GM21390 (cell line): ENCODE measurements at regions not wholly inside any gene's neighbourhood (a gene's known extent, or its start where the extent isn't known, plus 50 kb on each side); places are given as distances from the start of the nearest gene placed in this dataset.
A peak's percentile ranks its signal among the peaks of the same experiment; 100 is the strongest.
"Not testable (repeated sequence)": the region's sequence is repeated elsewhere in the genome, so short reads cannot be mapped to it uniquely, and the experiment has no call there.

Experiments used
- ATAC-seq: cut with Tn5 transposase; IDR thresholded peaks from one replicate; pipeline ENCODE4 v1.9.1; 2021; ENCODE audit not compliant: unreplicated experiment

DNA sequence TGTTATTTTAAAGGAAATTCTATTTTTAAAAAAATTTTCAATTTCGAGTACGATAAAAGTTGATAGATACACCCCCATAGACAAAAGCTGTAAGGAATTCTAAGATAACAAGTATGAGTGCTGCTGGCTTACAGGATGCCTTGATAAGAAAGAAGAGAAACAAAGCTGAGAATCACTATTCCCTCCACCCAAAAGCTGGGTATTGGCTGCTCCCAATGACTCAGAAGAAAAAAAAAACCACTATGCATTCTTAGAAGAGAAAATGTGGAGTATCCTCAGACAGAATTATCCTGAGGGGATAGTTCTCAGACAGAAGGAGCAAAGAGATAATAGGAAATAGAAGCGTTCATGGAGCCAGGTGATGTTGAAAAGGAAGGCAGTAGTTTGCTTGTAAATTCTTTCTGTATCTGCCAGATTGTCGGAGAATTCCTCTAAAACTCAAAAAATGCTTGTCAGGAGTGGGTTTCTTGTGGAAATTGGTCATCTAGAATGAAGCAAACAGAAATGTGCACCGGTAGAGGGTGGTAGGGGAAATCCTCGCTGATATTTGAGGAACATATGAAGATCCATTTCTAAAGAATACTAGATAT is 217.5 kb upstream of the ADAMTS3 start:
- ATAC-seq: no peak

DNA sequence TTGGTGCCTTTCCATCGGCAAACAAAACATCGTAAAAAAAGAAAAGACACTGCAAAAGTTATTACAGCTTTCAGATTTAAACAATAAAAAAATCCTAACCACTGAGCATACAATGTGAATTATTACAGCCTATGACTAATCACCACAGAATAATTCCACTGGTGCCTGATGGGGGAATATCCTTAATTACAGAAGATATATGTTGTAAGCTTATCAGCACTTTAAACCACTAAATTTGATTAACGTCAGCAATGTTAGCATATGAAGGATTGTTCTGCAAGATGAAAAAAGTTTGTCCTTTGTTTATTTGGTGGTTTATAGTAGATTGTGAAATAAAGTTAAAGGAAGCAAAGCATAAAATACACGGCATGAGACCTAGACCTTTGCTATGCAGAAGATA is 210.2 kb upstream of the ADAMTS3 start:
- ATAC-seq: no peak

DNA sequence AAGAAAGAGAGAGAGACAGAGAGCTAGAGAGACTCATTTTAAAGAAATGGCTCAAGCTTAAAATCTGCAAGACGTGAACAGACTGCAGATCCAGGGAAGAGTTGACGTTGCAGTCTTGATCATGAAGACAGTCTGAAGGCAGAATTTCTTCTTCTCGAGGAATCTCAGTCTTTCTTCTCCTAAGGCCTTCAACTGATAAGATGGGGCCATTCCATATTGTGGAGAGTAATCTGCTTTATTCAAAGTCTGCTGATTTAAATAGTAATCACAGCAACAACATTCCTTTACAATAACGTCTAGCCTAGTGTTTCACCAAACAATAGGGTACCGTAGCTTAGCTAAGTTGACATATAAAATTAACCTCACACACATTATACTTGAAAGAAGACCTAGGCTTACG is 208.4 kb upstream of the ADAMTS3 start:
- ATAC-seq: no peak

DNA sequence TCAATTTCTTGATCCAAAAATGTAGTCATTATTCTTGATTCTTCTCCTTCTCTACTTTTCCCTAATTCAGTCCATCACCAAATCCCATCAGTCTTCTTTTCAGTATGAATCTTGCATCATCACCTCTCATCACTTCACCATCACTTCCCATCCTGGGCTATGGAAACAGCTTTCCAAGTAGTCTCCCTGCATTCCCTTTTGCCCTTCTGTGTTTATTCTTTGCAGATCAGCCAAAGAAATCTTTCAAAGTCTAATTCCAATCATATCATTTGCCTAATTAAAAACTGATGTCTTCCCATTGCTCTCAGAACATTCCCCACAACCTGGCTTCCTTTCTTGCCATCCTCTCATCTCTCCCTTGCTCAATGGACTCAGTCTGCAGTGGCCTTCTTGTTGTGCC is 201.7 kb upstream of the ADAMTS3 start:
- no peak for ATAC-seq

DNA sequence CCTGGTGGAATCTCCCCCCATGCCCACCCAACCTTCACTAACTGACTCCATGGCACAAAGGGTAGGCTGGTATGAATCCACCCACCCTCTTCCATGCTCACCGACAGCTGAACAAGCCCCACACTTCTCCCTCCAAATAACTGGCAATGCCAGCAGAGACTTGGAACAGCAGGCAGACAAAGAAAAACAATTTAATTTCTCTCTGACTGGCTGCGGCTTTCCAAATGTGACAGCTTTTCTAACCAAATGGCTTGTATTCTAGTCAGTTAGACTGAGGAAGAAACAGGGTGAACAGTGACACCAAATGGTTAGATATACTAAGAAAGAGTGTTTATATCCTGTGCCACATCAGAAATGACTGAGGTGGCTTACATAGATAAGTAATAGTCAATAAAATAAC is 199.3 kb upstream of the ADAMTS3 start:
- ATAC-seq: no peak

DNA sequence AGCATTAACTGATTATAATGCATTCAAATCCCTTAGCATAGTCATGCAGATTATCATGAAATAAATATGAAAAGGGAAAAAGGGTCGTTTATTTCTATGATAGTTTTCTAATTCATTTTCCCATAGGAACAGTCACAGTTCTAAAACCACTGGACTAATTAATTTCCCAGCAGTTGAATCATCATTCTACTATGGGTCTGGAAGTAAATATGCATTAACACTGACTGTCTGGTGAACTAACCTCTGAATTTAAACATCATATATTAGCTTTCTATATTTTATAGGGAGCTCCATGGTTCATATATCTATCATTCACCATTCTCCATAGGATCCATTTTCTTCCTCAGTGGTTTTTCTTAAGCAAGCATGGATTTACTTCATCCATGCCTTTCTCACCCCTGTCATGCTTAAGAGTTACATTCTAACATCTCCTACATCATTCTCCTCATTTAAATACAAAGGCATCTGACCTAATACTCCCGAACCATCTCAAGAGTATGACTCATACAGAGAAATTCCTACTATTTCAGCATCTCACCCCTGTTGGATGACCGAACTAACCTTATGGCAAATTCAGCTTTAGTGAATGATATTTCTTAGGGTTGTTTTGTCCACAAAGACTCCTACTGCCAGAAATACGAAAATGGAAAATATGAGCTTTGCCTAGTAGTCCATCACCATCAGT is 198.7 kb upstream of the ADAMTS3 start:
- ATAC-seq: no peak

DNA sequence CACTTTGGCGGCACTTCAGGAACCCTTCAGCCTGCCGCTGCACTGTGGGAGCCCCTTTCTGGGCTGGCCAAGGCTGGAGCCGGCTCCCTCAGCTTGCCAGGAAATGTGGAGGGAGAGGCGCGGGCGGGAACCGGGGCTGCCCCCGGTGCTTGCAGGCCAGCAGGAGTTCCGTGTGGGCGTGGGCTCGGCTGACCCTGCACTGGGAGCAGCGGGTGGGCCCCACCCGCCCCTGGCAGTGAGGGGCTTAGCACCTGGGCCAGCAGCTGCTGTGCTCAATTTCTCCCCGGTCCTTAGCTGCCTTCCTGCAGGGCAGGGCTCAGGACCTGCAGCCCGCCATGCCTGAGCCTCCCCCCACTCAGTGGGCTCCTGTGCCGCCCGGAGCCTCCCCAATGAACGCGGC is 196.8 kb upstream of the ADAMTS3 start:
- not testable (repeated sequence) for ATAC-seq

DNA sequence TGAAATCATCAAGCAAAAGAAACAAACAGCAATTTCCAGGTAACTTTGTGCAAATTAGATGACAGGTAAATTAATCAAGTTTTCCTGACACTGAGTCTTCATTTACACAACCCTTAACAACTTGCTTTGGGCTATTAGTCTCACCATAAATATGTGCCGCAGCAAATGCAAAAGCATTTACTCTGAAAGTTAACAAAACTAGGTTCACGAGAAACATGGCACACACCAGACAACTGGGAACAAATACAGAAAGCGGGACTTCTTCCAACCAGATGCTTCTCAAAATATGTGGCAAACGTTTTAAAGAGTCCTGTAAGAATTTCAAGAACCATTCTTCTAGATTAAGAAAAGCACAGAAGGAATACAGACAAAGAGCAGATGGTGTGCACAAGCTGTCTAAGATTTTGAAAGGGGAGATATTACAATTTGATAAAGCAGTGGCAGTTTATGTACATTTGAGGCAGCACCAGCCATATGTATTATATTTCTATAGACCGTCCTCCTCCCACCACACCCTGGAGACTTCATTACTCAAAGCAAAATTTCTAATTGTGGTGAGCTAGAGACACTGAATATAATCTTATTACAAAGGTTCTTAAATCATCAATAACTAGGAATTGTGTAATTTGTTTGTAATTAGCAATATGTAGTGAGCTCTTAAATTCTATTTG is 192.5 kb upstream of the ADAMTS3 start:
- no peak for ATAC-seq

DNA sequence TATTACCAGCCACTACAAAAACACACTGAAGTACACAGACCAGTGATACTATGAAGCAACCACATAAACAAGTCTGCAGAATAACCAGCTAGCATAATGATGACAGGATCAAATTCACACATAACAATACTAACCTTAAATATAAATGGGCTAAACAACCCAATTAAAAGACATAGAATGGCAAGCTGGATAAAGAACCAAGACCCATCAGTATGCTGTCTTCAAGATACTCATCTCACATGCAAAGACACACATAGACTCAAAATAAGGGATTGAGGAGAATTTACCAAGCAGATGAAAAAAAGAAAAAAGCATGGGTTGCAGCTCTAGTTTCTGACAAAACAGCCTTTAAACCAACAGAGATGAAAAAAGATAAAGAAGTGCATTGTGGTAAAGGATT is 184.4 kb upstream of the ADAMTS3 start:
- ATAC-seq: not testable (repeated sequence)

DNA sequence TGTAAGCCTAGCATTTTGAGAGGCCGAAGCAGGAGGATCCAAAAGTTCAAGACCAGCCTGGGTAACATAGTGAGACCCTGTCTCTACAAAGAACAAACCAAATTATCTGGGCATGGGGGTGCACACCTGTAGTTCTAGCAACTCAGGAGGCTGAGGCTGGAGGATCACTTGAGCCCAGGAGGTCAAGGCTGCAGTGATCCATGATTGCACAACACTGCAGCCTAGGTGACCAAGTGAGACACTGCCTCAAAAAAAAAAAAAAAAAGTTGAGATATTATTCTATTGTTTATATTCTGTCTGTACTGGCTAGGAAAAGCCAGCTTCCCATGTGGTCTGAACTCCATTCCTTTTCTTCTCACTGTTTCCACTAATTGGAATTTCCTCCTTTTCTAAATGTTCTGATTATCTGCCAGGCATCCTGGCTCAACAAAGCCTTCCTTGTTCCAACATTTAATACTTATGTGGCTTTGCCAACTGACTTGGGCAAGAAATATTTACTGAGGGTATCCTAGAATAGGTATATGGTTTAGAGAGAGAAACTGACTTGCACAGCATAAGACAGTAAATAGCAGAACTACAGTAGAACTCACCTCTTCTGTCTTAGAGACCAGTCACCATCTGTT is 175.2 kb upstream of the ADAMTS3 start:
- no peak for ATAC-seq

DNA sequence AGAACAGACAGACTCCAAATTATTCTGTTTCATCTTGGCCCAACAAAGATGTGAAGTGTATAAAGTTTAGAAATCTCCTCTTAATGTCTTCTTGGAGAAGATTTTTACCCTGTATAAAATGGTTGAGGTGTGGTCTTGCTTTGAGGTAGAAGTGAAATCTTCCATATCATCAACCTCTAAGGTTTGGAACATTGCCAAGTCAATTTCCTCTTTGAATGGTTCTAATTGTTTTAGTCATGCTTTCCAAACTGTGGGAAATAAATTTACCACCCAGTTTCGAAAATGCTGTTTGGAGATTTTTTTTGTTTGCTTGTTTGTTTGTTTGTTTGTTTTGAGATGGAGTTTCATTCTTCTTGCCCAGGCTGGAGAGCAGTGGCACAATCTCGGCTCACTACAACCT is 174.1 kb upstream of the ADAMTS3 start:
- ATAC-seq: no peak

DNA sequence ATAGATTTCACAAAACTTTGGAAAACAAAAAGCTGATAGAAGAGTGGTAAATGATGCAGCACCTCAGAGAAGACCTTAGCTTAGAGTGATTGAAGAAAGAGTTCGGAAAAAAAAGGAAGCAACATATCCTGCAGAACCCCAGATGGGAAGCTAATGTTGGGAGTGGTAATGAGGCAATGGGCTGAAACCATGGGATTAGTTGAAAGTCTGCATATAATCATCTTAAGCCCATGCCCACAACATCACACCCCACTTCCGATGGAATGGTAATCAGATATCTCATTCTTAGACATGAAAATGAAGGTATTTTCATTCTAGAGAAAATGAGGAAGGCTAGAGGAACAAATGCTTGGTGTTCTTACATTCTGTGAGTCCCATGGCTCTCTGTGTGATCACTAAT is 146.3 kb upstream of the ADAMTS3 start:
- no peak for ATAC-seq

DNA sequence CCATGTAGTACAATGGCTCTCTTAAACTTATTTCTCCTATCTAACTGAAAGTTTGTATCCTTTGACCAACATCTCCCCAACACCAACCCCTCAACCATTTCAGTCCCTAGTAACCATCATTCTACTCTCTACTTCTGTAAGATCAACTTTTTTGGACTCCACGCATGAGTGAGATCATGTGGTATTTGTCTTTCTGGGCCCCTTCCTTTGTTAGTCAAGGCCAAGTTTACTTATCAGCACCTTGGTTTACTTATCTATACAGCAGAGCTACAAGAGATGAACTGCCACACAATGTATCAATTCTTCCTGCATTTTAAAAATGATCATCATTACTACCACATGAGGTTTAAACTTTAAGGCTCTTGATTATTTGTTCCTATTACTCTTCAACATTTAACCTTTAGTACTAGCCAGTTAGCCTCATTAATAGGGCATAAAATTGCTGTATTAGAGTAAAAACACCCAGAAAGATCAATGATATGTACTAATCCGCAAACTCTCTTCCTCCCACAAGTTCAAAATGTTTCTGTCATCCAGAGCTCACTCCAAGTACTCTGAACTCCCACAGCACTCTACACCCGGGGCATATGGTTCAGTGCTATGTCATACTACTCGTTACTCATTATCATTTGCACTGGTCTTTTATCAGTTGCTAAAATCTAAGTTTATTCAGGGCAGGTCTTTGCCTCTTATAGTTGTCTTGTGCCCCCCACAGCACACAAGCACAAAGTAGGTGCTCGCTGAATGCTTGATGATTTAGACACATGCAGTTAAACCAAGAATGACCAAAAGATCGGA is 145.7 kb upstream of the ADAMTS3 start:
- no peak for ATAC-seq

DNA sequence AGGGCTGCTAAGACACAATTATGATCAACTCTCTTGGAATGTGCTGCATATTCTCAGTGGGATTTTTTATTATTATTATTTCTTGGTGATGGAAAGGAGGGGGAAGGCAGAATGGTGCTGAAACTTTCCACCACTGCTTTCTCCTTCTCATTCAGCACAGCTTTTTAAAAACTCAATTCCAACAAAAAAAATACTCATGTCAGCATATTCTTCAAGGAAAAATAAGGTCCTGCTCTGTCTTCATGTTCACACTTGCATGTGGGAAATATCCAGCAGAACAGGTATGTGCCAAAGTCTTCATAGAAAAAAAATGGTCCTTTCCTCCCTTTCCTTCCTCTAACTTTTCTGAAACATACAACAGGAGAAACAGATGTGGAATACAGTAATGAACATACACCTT is 144.0 kb upstream of the ADAMTS3 start:
- no peak for ATAC-seq

DNA sequence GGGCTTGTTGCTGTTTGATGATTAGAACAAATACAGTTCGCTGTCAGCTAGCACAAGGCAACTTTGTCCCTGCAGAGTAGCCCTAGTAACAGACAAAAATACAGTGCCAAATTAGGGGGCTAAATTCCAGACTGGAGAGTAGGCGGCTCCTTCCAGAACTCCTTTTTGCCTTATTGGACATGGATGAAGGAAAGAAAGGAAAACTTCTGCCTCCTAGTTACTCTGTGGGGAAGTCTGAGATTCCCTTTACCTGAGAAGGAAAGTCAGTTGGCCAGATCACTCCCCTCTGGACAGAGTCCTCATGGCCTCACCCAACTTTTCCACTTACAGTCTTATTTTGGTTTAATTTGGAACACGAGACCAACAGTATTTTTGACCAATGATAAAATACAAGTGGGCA is 140.5 kb upstream of the ADAMTS3 start:
- ATAC-seq: no peak

DNA sequence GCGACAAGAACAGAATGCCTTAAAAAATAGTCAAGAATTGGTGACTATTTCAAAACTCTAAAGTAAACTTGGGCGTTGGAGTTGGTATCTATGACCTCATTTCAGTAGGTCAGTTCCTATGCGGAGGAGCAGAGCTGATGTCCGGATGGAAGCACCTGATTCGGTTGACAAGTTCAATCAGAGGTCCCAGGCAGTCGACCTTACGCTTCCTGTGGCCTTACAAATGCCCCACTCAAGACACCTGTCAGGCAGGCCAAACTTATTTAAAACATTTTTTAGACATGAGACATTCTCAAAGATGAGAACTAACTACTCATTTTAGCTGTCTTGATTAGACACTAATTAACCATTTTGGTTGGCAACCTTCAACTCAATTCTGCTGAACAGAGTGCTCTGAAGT is 137.7 kb upstream of the ADAMTS3 start:
- no peak for ATAC-seq

DNA sequence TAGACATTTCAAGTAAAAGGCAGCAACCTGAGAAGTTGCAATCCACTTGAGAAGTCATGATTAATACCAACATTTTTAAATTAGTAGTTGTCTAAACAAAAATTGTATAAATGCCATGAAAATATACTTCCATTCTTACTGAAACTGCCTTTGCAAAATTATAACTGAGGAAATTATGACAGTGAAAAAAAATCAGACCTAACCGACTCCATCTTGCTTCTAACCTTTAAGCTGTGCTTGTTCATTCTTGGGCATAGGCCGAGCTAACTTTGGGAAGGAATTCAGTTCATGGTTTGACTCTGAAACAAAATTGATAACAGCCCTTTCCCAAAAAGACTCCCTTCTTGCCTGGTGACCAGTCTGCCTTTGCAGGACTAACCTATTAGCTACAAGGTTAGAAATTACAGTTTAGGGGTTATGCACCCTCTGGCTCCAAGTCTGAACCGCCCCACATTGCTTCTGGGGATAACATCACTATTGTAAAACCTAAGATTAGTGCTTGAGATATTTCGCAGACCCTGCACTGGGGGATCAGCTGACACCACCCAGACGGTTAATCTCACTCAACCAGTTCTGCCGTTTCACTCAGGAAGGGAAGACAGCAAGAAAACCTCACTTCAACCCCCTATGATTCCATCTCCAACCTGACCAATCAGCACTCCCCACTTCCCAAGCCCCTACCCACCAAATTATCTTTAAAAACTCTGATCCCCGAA is 136.1 kb upstream of the ADAMTS3 start:
- ATAC-seq: not testable (repeated sequence)

DNA sequence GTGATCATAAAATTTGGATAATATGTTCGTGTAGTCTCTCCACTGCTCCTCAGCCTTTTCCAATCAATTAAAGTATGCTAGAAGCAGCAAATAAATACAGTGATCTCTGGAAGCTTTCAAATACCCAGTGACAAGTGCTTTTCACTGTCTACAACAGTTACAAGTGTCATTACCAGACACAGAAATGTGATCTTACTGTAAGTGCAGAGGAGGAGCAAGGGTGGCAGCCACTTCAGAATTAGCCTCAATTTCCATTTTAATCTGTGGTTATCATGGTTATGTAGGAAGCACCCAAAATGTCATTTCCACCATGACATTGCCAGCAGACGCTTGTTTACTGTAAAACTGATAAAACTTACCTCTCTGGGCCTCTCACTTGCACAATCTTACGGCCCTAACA is 133.9 kb upstream of the ADAMTS3 start:
- ATAC-seq: no peak

DNA sequence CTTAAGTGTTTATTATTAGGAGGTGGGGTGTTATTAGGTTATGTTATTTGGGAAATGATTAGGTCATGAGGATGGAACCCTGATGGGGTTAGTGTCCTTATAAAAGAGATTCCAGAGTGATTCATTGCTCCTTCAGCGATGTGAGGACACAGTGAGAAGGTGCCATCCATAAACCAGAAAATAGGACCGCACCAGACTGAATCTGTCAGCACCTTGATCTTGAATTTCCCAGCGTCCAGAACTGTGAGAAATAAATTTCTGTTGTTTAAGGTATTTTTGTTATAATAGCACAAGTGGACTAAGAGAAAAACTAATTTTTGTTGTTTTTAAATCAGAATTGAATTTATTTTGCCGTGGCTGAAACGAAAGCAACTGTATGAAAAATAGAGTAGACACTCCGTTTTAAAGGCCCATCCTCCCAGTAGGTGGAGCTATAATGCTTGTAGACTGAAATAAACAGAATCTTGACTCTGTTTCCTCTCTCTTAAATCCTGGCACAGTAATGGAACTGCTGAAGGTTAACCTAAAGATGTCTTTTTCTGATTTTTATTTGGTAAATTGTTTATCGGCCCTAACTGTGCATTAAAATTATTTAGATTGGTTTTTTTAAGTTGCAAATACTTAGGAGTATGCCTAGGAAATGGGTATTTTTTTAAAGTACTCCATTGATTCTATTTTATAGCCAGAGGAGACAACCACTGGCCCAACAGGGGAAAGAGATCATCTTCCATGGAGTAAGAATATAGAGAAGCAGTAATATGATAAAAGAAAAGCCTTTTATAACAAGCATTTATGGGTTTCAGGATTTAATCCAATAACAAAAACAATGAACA is 133.2 kb upstream of the ADAMTS3 start:
- peak; percentile 88 for ATAC-seq

DNA sequence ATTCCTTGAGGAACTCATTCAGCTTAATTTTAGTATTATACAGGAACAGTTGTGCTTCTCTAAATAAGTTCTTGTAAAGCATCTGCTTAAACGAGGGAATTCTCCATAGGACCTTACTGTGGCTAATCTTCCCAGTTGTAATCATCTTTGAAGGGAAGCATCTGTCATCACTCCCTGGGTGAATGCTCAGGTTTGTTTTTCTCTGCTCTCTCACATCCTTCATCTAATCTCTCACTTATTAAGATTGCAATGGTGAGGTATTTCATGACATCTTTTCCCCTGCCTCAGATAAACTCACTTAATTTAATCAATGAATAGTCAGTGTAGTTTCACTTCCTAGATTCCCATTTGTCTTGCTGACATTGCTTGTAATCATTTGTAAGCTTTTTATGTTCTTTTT is 121.8 kb upstream of the ADAMTS3 start:
- no peak for ATAC-seq
